Hepatocyte (in vitro differentiated cells): ENCODE measurements at regions not wholly inside any gene's neighbourhood (a gene's known extent, or its start where the extent isn't known, plus 50 kb on each side); places are given as distances from the start of the nearest gene placed in this dataset.

Experiments
- DNase-seq: peaks from one replicate; pipeline ENCODE4 v3.0.0-alpha.2; 2016; ENCODE audit warnings: low spot score
- H2AFZ ChIP-seq: fragments of 200-600 bp; sonication (generic); 2 replicates; pipeline ENCODE4 v1.6.0; 2016; ENCODE audit warnings: antibody characterized with exemption, mild to moderate bottlenecking
- H3K27ac ChIP-seq: fragments of 200-600 bp; sonication (generic); 2 replicates; pipeline ENCODE4 v1.5.1; 2016; ENCODE audit warnings: mild to moderate bottlenecking
- H3K27me3 ChIP-seq: fragments of 200-600 bp; sonication (generic); 2 replicates; pipeline ENCODE4 v1.6.1; 2016
- H3K36me3 ChIP-seq: fragments of 200-600 bp; sonication (generic); replicated peaks from 2 replicates; pipeline ENCODE4 v1.5.1; 2016; ENCODE audit warnings: low read depth; ENCODE audit not compliant: insufficient read depth
- H3K4me1 ChIP-seq: fragments of 200-600 bp; sonication (generic); 2 replicates; pipeline ENCODE4 v1.5.1; 2016; ENCODE audit warnings: mild to moderate bottlenecking, moderate library complexity; ENCODE audit not compliant: insufficient read depth
- H3K4me2 ChIP-seq: fragments of 200-600 bp; sonication (generic); 2 replicates; pipeline ENCODE4 v1.6.0; 2016
- H3K4me3 ChIP-seq: fragments of 200-600 bp; sonication (generic); 2 replicates; pipeline ENCODE4 v1.5.1; 2016; ENCODE audit warnings: mild to moderate bottlenecking
- H3K79me2 ChIP-seq: fragments of 200-600 bp; sonication (generic); 2 replicates; pipeline ENCODE4 v1.6.0; 2017; ENCODE audit warnings: mild to moderate bottlenecking
- H3K9me2 ChIP-seq: fragments of 200-600 bp; sonication (generic); replicated peaks from 2 replicates; pipeline ENCODE4 v1.6.0; 2017; ENCODE audit warnings: mild to moderate bottlenecking; ENCODE audit not compliant: insufficient read depth
- H3K9me3 ChIP-seq: fragments of 200-600 bp; sonication (generic); 2 replicates; pipeline ENCODE4 v1.5.1; 2016; ENCODE audit warnings: low read depth, mild to moderate bottlenecking
- H4K20me1 ChIP-seq: fragments of 200-600 bp; sonication (generic); 2 replicates; pipeline ENCODE4 v1.6.0; 2016; ENCODE audit warnings: mild to moderate bottlenecking; ENCODE audit not compliant: insufficient read depth, poor library complexity, severe bottlenecking
- EZH2 ChIP-seq: fragments of 200-600 bp; sonication (generic); IDR thresholded peaks from 2 replicates; pipeline ENCODE4 v1.6.1; 2016; ENCODE audit warnings: antibody characterized with exemption, mild to moderate bottlenecking, borderline replicate concordance
- EZH2phosphoT487 ChIP-seq: fragments of 200-600 bp; sonication (generic); IDR thresholded peaks from one replicate; pipeline ENCODE4 v1.6.1; 2018; ENCODE audit warnings: antibody characterized with exemption, mild to moderate bottlenecking, low read depth, moderate library complexity; ENCODE audit not compliant: unreplicated experiment, severe bottlenecking
- WGBS: methylation state at CpG from one replicate; pipeline ENCODE4 v1.1.6; 2016; ENCODE audit warnings: low lambda C conversion rate; ENCODE audit errors: missing lambda C conversion rate; 5-methylcytosine and 5-hydroxymethylcytosine counted together
- TF ChIP-seq, protein P1 (sequence below): fragments of 200-600 bp; sonication (generic); IDR thresholded peaks from 2 replicates; pipeline ENCODE4 v1.5.1; 2016; ENCODE audit warnings: antibody characterized with exemption, mild to moderate bottlenecking; ENCODE audit not compliant: poor library complexity

DNA sequence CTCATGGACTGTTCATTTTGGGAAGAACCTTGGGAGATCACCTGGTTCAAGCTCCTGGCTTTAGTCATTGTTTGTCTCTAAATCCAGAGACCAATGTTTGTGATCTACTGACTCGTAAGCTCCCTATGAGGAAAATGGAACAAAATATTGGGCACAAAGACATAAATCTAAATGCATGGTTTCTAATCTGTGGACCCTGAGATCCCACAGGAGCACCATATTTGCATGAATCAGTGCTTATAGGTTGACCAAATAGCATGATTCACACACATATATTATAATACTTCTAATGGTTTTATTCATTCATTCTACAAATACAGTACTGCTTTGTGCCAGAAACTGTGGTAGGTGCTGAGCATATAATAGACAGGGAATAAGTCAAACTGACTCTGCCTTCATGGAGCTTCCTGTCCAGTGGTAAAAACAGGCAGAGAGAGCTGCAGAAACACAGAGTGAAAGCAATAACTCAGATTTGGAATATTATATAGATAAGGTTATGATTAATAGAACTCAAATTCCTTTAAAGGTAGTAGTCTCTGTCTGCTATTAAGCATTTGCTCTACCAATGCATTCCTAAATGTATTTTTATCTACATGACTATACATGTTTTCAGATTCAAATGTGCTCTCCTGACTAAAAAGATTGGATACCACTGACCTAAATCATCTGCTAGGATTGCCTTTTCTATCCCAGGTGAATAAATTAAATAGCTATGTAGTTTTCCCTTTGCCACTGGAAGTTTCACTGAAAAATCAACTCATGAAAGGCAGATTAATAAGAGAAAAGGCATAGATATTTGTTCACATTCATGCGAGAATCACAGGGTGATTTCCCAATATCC lies 198.6 kb upstream of the CAMK1G start:
- Histone ChIP-seq H3K27me3 (no peaks in the 10 kb centered on the region), H3K4me3 (no peak overlapping the region), H3K4me2 (no peak overlapping the region), H3K36me3 (no peaks in the 10 kb centered on the region), H3K4me1 (peaks cover 19% of the 10 kb centered on the region), H4K20me1 (no peaks in the 10 kb centered on the region), H3K9me3 (no peaks in the 10 kb centered on the region), H3K9me2 (no peaks in the 10 kb centered on the region), H3K79me2 (no peaks in the 10 kb centered on the region), H2AFZ (no peak overlapping the region), H3K27ac (peak overlapping the region; percentile 10)
- no peak for DNase-seq
- WGBS: 93% methylated on average over 2 of the region's 2 CpGs
- no peak for TF ChIP-seq EZH2
- TF ChIP-seq EZH2phosphoT487: no peak

DNA sequence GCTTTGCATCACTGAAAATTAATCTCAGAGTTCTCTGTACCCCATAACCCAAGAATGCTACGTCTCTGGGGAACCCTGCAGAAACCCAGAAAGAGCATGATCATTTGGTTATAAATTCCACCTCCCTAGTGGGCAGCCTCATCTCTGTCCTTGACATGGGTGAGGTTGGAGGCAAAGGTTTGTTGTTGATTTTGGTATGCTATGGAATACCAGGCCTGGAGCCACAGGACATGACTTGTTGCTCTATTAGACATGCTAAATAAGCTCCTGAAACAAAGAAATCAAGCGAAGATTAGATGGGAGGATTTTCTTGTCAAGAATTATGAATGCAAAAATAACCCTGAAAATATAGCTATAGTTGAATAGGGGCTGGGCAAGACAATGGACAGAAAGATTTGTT lies 197.4 kb upstream of the CAMK1G start:
- H2AFZ ChIP-seq: no peak overlapping the region
- no peak overlapping the region for H3K27ac ChIP-seq
- no peaks in the 10 kb centered on the region for H3K27me3 ChIP-seq
- H4K20me1 ChIP-seq: no peaks in the 10 kb centered on the region
- no peaks in the 10 kb centered on the region for H3K36me3 ChIP-seq
- no peak overlapping the region for H3K4me3 ChIP-seq
- no peaks in the 10 kb centered on the region for H3K9me3 ChIP-seq
- 96% methylated on average over 2 of the region's 2 CpGs for WGBS
- no peak for TF ChIP-seq EZH2
- TF ChIP-seq, protein P1, sequence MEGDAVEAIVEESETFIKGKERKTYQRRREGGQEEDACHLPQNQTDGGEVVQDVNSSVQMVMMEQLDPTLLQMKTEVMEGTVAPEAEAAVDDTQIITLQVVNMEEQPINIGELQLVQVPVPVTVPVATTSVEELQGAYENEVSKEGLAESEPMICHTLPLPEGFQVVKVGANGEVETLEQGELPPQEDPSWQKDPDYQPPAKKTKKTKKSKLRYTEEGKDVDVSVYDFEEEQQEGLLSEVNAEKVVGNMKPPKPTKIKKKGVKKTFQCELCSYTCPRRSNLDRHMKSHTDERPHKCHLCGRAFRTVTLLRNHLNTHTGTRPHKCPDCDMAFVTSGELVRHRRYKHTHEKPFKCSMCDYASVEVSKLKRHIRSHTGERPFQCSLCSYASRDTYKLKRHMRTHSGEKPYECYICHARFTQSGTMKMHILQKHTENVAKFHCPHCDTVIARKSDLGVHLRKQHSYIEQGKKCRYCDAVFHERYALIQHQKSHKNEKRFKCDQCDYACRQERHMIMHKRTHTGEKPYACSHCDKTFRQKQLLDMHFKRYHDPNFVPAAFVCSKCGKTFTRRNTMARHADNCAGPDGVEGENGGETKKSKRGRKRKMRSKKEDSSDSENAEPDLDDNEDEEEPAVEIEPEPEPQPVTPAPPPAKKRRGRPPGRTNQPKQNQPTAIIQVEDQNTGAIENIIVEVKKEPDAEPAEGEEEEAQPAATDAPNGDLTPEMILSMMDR: no peak
- no peak for TF ChIP-seq EZH2phosphoT487
- H3K4me2 ChIP-seq: no peak overlapping the region
- no peaks in the 10 kb centered on the region for H3K79me2 ChIP-seq
- H3K9me2 ChIP-seq: no peaks in the 10 kb centered on the region
- H3K4me1 ChIP-seq: peaks cover 19% of the 10 kb centered on the region
- DNase-seq: no peak

DNA sequence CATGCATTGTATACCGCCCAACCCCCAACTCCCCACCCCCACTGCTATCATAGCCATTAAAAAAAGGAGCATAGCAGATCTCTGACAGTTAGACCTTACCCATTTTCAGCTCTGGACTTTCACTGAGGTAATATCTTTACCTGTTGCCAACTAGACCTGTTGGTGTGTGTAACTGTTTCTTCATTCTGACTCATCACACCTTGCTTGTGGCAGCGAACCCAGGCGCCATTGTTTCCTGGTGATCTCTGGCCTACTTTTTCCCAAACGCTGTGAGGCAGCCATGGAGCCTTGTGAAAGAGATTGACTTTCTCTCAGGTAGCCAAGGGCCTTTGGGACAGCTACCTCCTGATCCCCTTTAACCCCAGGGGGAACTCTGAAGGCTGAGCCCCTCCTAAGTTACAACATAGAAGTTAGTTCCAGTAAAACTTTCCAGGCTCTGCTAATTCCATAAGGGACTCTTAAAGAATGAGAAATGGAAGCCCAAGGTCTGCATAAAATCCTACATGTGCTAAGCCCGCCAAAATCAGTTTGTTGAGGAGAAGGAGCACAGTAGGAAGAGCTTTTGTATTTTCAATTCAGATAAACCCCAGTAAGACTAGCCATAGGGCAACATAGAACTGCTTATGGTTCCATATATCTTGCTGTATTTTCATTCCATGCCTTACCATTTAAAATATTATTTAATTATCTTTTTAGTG lies 196.1 kb upstream of the CAMK1G start:
- 91% methylated on average over 5 of the region's 5 CpGs for WGBS
- no peaks in the 10 kb centered on the region for H4K20me1 ChIP-seq
- no peak overlapping the region for H3K4me2 ChIP-seq

More for the DNA sequence above, 196.1 kb upstream of the CAMK1G start:
- no peak overlapping the region for H2AFZ ChIP-seq
- no peaks in the 10 kb centered on the region for H3K9me2 ChIP-seq
- H3K9me3 ChIP-seq: no peaks in the 10 kb centered on the region
- H3K36me3 ChIP-seq: no peaks in the 10 kb centered on the region
- no peak overlapping the region for H3K27ac ChIP-seq
- DNase-seq: no peak
- H3K79me2 ChIP-seq: no peaks in the 10 kb centered on the region
- TF ChIP-seq, protein P1: no peak
- TF ChIP-seq EZH2: no peak
- TF ChIP-seq EZH2phosphoT487: no peak
- H3K4me1 ChIP-seq: peaks cover 18% of the 10 kb centered on the region
- H3K4me3 ChIP-seq: no peak overlapping the region
- H3K27me3 ChIP-seq: no peaks in the 10 kb centered on the region
